ENCODE measurements at regions not wholly inside any gene's neighbourhood (a gene's known extent, or its start where the extent isn't known, plus 50 kb on each side); places are given as distances from the start of the nearest gene placed in this dataset.
"Not testable (repeated sequence)": the region's sequence is repeated elsewhere in the genome, so short reads cannot be mapped to it uniquely, and the experiment has no call there.

- DNase-seq, result no peak
These were observed 585.3 kb downstream of the EBF1 start for GRCh38 chr5:158514319-158514985.

GRCh38 chr5:158513490-158514318, 586.0 kb downstream of the EBF1 start:
- no peak for DNase-seq

GRCh38 chr5:158511454-158511853, 588.3 kb downstream of the EBF1 start:
- DNase-seq, result no peak

- no peak for DNase-seq
These were observed 589.2 kb downstream of the EBF1 start for GRCh38 chr5:158510479-158510878.

GRCh38 chr5:158506648-158507047, 593.1 kb downstream of the EBF1 start:
- DNase-seq, result no peak

GRCh38 chr5:158502686-158503085, 597.0 kb downstream of the EBF1 start:
- no peak for DNase-seq

- no peak for DNase-seq
These were observed 599.8 kb downstream of the EBF1 start for GRCh38 chr5:158499892-158500418.

- no peak for DNase-seq
These were observed 600.4 kb downstream of the EBF1 start for GRCh38 chr5:158499075-158499891.

GRCh38 chr5:158496624-158497023, 603.1 kb downstream of the EBF1 start:
- no peak for DNase-seq

- DNase-seq, result no peak
These were observed 605.2 kb downstream of the EBF1 start for GRCh38 chr5:158494541-158494940.

- DNase-seq, result not testable (repeated sequence)
These were observed 605.7 kb downstream of the EBF1 start for GRCh38 chr5:158494044-158494443.

GRCh38 chr5:158492841-158493242, 606.9 kb downstream of the EBF1 start:
- no peak for DNase-seq

- DNase-seq, result no peak
These were observed 607.6 kb downstream of the EBF1 start for GRCh38 chr5:158492136-158492535.

- no peak for DNase-seq
These were observed 612.1 kb downstream of the EBF1 start for GRCh38 chr5:158487664-158488063.

GRCh38 chr5:158487156-158487555, 612.6 kb downstream of the EBF1 start:
- DNase-seq, result no peak

GRCh38 chr5:158486566-158486965, 613.1 kb downstream of the EBF1 start:
- DNase-seq, result no peak

GRCh38 chr5:158485604-158486081, 614.1 kb downstream of the EBF1 start:
- DNase-seq, result no peak

- DNase-seq, result no peak
These were observed 614.7 kb downstream of the EBF1 start for GRCh38 chr5:158485047-158485446.

GRCh38 chr5:158484150-158484549, 615.6 kb downstream of the EBF1 start:
- DNase-seq, result no peak

GRCh38 chr5:158483281-158483860, 616.3 kb downstream of the EBF1 start:
- no peak for DNase-seq

- DNase-seq, result no peak
These were observed 617.6 kb downstream of the EBF1 start for GRCh38 chr5:158482125-158482524.

- DNase-seq, result no peak
These were observed 619.2 kb upstream of the CLINT1 start for GRCh38 chr5:158478139-158478538.

GRCh38 chr5:158477214-158477613, 618.3 kb upstream of the CLINT1 start:
- no peak for DNase-seq
